IPS-15b (cell line): ENCODE measurements at regions not wholly inside any gene's neighbourhood (a gene's known extent, or its start where the extent isn't known, plus 50 kb on each side); places are given as distances from the start of the nearest gene placed in this dataset.
"Not testable (repeated sequence)": the region's sequence is repeated elsewhere in the genome, so short reads cannot be mapped to it uniquely, and the experiment has no call there.

Experiments used
- H3K27me3 ChIP-seq: one replicate; pipeline ENCODE4 v1.6.1; 2013; ENCODE audit warnings: low read length; ENCODE audit not compliant: control insufficient read depth, insufficient read depth
- H3K36me3 ChIP-seq: one replicate; pipeline ENCODE4 v1.6.1; 2013; ENCODE audit warnings: low read length; ENCODE audit not compliant: control insufficient read depth, insufficient read depth
- H3K4me1 ChIP-seq: one replicate; pipeline ENCODE4 v1.6.1; 2013; ENCODE audit warnings: mild to moderate bottlenecking, low read length; ENCODE audit not compliant: control insufficient read depth, insufficient read depth
- H3K4me3 ChIP-seq: one replicate; pipeline ENCODE4 v1.5.1; 2013; ENCODE audit warnings: low read depth, low read length
- H3K9ac ChIP-seq: one replicate; pipeline ENCODE4 v1.6.1; 2013; ENCODE audit warnings: low read depth, mild to moderate bottlenecking, low read length
- H3K9me3 ChIP-seq: one replicate; pipeline ENCODE4 v1.6.1; 2013; ENCODE audit warnings: mild to moderate bottlenecking, low read length; ENCODE audit not compliant: control insufficient read depth, insufficient read depth

DNA sequence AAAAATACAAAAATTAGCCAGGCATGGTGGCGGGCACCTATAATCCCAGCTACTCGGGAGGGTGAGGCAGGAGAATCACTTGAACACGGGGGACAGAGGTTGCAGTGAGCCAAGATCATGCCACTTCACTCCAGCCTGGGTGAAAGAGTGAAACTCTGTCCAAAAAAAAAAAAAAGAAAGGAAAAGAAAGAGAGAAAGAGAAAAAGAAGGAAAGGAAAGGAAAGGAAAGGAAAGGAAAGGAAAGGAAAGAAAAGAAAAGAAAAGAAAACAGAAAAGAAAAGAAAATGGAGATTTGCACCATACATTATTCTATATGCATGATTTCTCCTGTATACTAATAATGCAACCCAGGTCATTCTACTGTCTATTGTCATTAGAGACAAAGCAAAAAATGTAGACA, 421.5 kb downstream of the PCDH19 start:
- not testable (repeated sequence) for H3K9ac ChIP-seq, H3K27me3 ChIP-seq, H3K4me3 ChIP-seq, H3K9me3 ChIP-seq, H3K4me1 ChIP-seq, H3K36me3 ChIP-seq

GRCh38 chrX:99973572-99974226, 436.4 kb downstream of the PCDH19 start:
- no peaks in the 10 kb centered on the region for H3K36me3 ChIP-seq
- H3K4me1 ChIP-seq: no peaks in the 10 kb centered on the region
- no peak overlapping the region for H3K9ac ChIP-seq
- H3K9me3 ChIP-seq: no peaks in the 10 kb centered on the region
- no peak overlapping the region for H3K4me3 ChIP-seq
- no peaks in the 10 kb centered on the region for H3K27me3 ChIP-seq

DNA sequence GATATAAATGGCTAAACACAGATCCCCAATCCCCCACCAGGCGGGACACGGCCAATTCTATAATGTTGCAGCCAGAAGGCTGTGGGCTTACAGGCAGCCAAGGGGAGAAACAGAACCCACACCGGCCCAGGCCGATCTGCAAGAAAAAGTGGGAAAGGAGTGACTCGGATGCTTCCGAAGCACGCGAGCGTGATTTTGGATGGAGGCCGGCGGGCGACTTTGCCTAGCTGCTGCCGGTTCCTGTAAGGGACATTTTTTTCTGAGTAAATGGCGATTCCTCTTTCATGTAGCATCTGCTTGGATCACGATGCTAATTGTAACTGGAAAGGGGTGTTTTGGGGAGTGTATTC, 470.2 kb downstream of the PCDH19 start:
- no peaks in the 10 kb centered on the region for H3K36me3 ChIP-seq
- H3K9ac ChIP-seq: no peak overlapping the region
- H3K4me3 ChIP-seq: peak overlapping the region; percentile 4
- no peaks in the 10 kb centered on the region for H3K4me1 ChIP-seq
- H3K27me3 ChIP-seq: no peaks in the 10 kb centered on the region
- no peaks in the 10 kb centered on the region for H3K9me3 ChIP-seq

GRCh38 chrX:99939206-99939882, 470.7 kb downstream of the PCDH19 start:
- H3K36me3 ChIP-seq, H3K9me3 ChIP-seq, H3K27me3 ChIP-seq, H3K9ac ChIP-seq, H3K4me1 ChIP-seq: not testable (repeated sequence)
- H3K4me3 ChIP-seq: peak overlapping the region; percentile 4

- Histone ChIP-seq H3K36me3 (no peaks in the 10 kb centered on the region), H3K9ac (no peak overlapping the region), H3K27me3 (no peaks in the 10 kb centered on the region), H3K4me3 (no peak overlapping the region), H3K4me1 (no peaks in the 10 kb centered on the region), H3K9me3 (no peaks in the 10 kb centered on the region)
Measured at GRCh38 chrX:99938464-99938863, 471.6 kb downstream of the PCDH19 start.

GRCh38 chrX:99933865-99934264, 476.2 kb downstream of the PCDH19 start:
- no peaks in the 10 kb centered on the region for H3K4me1 ChIP-seq
- no peak overlapping the region for H3K9ac ChIP-seq
- H3K9me3 ChIP-seq: no peaks in the 10 kb centered on the region
- H3K36me3 ChIP-seq: no peaks in the 10 kb centered on the region
- H3K27me3 ChIP-seq: no peaks in the 10 kb centered on the region
- no peak overlapping the region for H3K4me3 ChIP-seq

GRCh38 chrX:99914635-99915034, 495.4 kb downstream of the PCDH19 start:
- no peaks in the 10 kb centered on the region for H3K36me3 ChIP-seq
- no peak overlapping the region for H3K4me3 ChIP-seq
- H3K9me3 ChIP-seq: no peaks in the 10 kb centered on the region
- H3K9ac ChIP-seq: no peak overlapping the region
- H3K27me3 ChIP-seq: no peaks in the 10 kb centered on the region
- H3K4me1 ChIP-seq: no peaks in the 10 kb centered on the region

DNA sequence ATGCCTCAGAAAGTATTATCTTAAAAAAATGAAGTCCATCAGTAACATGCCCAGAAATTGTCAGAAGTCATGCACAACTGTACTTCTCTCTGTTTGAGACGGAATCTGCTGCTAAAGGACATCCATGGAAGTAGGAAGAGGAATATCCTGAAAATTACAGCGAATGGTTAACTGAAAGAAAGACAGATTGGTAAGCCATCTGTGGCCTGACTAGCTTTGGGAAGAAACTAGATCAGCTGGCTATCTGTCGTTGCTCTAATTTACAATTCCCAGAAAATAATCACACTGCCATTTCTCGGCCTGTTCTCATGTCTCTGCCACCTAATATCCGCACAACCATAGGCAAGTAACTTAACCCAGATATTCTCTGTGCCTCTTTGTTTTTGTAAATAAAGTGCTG, 496.5 kb downstream of the PCDH19 start:
- H3K4me3 ChIP-seq: no peak overlapping the region
- H3K27me3 ChIP-seq: no peaks in the 10 kb centered on the region
- no peaks in the 10 kb centered on the region for H3K9me3 ChIP-seq
- H3K36me3 ChIP-seq: no peaks in the 10 kb centered on the region
- no peak overlapping the region for H3K9ac ChIP-seq
- H3K4me1 ChIP-seq: no peaks in the 10 kb centered on the region

GRCh38 chrX:99909946-99910345, 500.1 kb downstream of the PCDH19 start:
- H3K4me1 ChIP-seq: no peaks in the 10 kb centered on the region
- H3K4me3 ChIP-seq: no peak overlapping the region
- no peaks in the 10 kb centered on the region for H3K9me3 ChIP-seq
- no peaks in the 10 kb centered on the region for H3K27me3 ChIP-seq
- no peak overlapping the region for H3K9ac ChIP-seq
- no peaks in the 10 kb centered on the region for H3K36me3 ChIP-seq

- Histone ChIP-seq H3K27me3 (no peaks in the 10 kb centered on the region), H3K9me3 (no peaks in the 10 kb centered on the region), H3K9ac (no peak overlapping the region), H3K36me3 (no peaks in the 10 kb centered on the region), H3K4me1 (no peaks in the 10 kb centered on the region), H3K4me3 (no peak overlapping the region)
Measured at GRCh38 chrX:99901091-99901490, 509.0 kb downstream of the PCDH19 start.

GRCh38 chrX:99887918-99888317, 522.2 kb downstream of the PCDH19 start:
- H3K4me1 ChIP-seq: no peaks in the 10 kb centered on the region
- no peak overlapping the region for H3K4me3 ChIP-seq
- H3K9me3 ChIP-seq: no peaks in the 10 kb centered on the region
- H3K9ac ChIP-seq: no peak overlapping the region
- H3K36me3 ChIP-seq: no peaks in the 10 kb centered on the region
- no peaks in the 10 kb centered on the region for H3K27me3 ChIP-seq

DNA sequence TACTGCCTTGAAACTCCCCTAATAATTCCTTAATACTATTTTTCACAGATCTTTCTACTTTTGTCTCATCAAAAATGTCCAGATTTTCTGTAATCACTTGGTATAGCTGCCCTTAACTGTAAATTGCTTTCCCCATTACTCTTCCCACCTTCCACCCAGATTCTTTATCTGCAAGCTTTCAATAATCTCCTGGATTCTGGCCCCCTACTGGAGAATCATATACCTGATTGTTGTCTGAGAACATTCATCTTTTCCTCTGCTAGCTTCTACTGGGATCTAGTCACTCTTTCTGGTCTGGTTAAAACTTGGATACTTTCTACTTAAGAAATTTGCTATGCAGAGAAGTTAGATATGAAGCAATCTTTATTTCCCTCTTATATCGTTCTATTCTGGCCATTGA, 552.6 kb downstream of the PCDH19 start:
- Histone ChIP-seq H3K4me3 (no peak overlapping the region), H3K4me1 (no peaks in the 10 kb centered on the region), H3K36me3 (no peaks in the 10 kb centered on the region), H3K9ac (no peak overlapping the region), H3K9me3 (no peaks in the 10 kb centered on the region), H3K27me3 (no peaks in the 10 kb centered on the region)
